Osteoblast (primary cell): ENCODE measurements at regions not wholly inside any gene's neighbourhood (a gene's known extent, or its start where the extent isn't known, plus 50 kb on each side); places are given as distances from the start of the nearest gene placed in this dataset.

ENCODE experiments used
- DNase-seq: peaks from one replicate; pipeline ENCODE4 v3.0.0; 2011; ENCODE audit warnings: low spot score, mixed read lengths; ENCODE audit not compliant: insufficient read length; ENCODE audit errors: missing footprints
- H2AFZ ChIP-seq: 2 replicates; pipeline ENCODE4 v1.6.0; 2011; ENCODE audit warnings: mild to moderate bottlenecking, low read length
- H3K27ac ChIP-seq: 2 replicates; pipeline ENCODE4 v1.5.1; 2011; ENCODE audit warnings: mild to moderate bottlenecking, low read depth, low read length, moderate library complexity
- H3K27me3 ChIP-seq: 2 replicates; pipeline ENCODE4 v1.6.0; 2012; ENCODE audit warnings: mild to moderate bottlenecking, control low read depth, inconsistent platforms, low read length, moderate library complexity; ENCODE audit not compliant: insufficient read depth
- H3K36me3 ChIP-seq: 2 replicates; pipeline ENCODE4 v1.5.1; 2011; ENCODE audit warnings: mild to moderate bottlenecking, low read length, control low read depth, moderate library complexity; ENCODE audit not compliant: insufficient read depth
- H3K4me1 ChIP-seq: 2 replicates; pipeline ENCODE4 v1.5.1; 2011; ENCODE audit warnings: mild to moderate bottlenecking, low read length, control low read depth, moderate library complexity; ENCODE audit not compliant: insufficient read depth
- H3K4me2 ChIP-seq: 2 replicates; pipeline ENCODE4 v1.6.0; 2011; ENCODE audit warnings: mild to moderate bottlenecking, low read length; ENCODE audit not compliant: insufficient read depth
- H3K4me3 ChIP-seq: fragments of 200-600 bp; sonication (generic); 3 replicates; pipeline ENCODE4 v1.5.1; 2012; ENCODE audit warnings: mild to moderate bottlenecking, low read length, inconsistent platforms; ENCODE audit not compliant: insufficient read depth
- H3K79me2 ChIP-seq: 2 replicates; pipeline ENCODE4 v1.6.0; 2012; ENCODE audit warnings: mild to moderate bottlenecking, low read length, control low read depth, inconsistent platforms; ENCODE audit not compliant: insufficient read depth
- H3K9me3 ChIP-seq: 2 replicates; pipeline ENCODE4 v1.5.1; 2011; ENCODE audit warnings: low read depth, low read length, control low read depth
- H4K20me1 ChIP-seq: 2 replicates; pipeline ENCODE4 v1.6.0; 2012; ENCODE audit warnings: mild to moderate bottlenecking, low read length, control low read depth; ENCODE audit not compliant: insufficient read depth
- TF ChIP-seq, protein P1 (sequence below): IDR thresholded peaks from 2 replicates; pipeline ENCODE4 v1.5.1; 2011; ENCODE audit warnings: mild to moderate bottlenecking, low read depth, low read length, moderate library complexity; ENCODE audit errors: extremely low read depth

GRCh38 chr19:33883859-33884519, 87.3 kb downstream of the KCTD15 start:
- H3K4me3 ChIP-seq, result peak overlapping the region; percentile 23
- H3K27ac ChIP-seq, result no peak overlapping the region
- H3K27me3 ChIP-seq, result no peaks in the 10 kb centered on the region
- TF ChIP-seq, protein P1, sequence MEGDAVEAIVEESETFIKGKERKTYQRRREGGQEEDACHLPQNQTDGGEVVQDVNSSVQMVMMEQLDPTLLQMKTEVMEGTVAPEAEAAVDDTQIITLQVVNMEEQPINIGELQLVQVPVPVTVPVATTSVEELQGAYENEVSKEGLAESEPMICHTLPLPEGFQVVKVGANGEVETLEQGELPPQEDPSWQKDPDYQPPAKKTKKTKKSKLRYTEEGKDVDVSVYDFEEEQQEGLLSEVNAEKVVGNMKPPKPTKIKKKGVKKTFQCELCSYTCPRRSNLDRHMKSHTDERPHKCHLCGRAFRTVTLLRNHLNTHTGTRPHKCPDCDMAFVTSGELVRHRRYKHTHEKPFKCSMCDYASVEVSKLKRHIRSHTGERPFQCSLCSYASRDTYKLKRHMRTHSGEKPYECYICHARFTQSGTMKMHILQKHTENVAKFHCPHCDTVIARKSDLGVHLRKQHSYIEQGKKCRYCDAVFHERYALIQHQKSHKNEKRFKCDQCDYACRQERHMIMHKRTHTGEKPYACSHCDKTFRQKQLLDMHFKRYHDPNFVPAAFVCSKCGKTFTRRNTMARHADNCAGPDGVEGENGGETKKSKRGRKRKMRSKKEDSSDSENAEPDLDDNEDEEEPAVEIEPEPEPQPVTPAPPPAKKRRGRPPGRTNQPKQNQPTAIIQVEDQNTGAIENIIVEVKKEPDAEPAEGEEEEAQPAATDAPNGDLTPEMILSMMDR, result no peak
- H2AFZ ChIP-seq, result peak overlapping the region; percentile 74
- H4K20me1 ChIP-seq, result no peaks in the 10 kb centered on the region
- DNase-seq, result no peak
- H3K79me2 ChIP-seq, result no peaks in the 10 kb centered on the region
- no peaks in the 10 kb centered on the region for H3K4me1 ChIP-seq
- no peaks in the 10 kb centered on the region for H3K9me3 ChIP-seq
- H3K4me2 ChIP-seq, result peak overlapping the region; percentile 30
- H3K36me3 ChIP-seq, result no peaks in the 10 kb centered on the region

DNA sequence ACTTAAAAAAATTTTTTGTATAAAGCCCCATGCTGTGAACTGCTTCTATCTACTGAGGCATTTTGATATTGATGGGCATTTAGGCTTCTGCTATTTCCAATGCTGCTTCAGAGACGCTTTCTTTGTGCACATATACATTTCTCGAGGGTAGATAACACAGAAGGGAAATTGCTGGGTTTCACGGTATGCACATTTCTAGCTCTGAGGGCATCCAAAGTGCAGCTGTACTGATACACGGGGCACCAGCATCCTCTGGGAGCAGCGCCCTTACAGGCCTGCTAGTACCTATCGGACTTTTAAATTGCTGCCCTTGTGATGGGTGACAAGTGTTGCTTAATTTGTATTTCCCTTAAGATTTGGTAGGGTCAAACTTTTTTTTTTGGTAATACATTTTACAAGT, 88.6 kb downstream of the KCTD15 start:
- Histone ChIP-seq H3K27me3 (no peaks in the 10 kb centered on the region), H3K4me1 (no peaks in the 10 kb centered on the region), H3K36me3 (no peaks in the 10 kb centered on the region), H3K4me3 (no peak overlapping the region), H3K79me2 (no peaks in the 10 kb centered on the region), H3K27ac (no peak overlapping the region), H3K4me2 (no peak overlapping the region), H4K20me1 (no peaks in the 10 kb centered on the region), H3K9me3 (no peaks in the 10 kb centered on the region), H2AFZ (no peak overlapping the region)
- DNase-seq, result no peak
- TF ChIP-seq, protein P1, result no peak

DNA sequence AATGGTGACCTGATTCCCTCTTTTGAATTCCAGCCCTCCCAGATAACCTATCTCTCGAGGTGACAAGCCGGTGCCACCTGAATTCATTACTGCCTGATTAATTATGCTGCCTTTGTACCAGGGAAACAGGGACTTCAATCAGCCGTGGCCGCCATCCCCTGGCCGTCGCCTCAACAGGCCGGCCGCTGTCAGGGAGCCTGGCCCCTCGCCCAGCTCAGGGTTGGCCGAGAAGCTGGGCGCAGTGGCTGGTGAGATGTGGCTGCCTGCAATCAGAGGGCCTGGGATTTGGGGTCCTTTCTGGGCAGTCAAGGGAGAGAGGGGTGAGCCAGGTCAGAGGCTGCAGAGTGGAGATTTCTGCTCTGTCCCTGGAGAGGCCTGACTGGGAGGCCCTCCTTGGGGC, 91.2 kb downstream of the KCTD15 start:
- Histone ChIP-seq H3K79me2 (no peaks in the 10 kb centered on the region), H2AFZ (no peak overlapping the region), H3K9me3 (no peaks in the 10 kb centered on the region), H3K4me1 (no peaks in the 10 kb centered on the region), H3K27ac (no peak overlapping the region), H3K36me3 (no peaks in the 10 kb centered on the region), H3K4me2 (no peak overlapping the region), H4K20me1 (no peaks in the 10 kb centered on the region), H3K4me3 (no peak overlapping the region), H3K27me3 (no peaks in the 10 kb centered on the region)
- DNase-seq, result no peak
- TF ChIP-seq, protein P1, result no peak

DNA sequence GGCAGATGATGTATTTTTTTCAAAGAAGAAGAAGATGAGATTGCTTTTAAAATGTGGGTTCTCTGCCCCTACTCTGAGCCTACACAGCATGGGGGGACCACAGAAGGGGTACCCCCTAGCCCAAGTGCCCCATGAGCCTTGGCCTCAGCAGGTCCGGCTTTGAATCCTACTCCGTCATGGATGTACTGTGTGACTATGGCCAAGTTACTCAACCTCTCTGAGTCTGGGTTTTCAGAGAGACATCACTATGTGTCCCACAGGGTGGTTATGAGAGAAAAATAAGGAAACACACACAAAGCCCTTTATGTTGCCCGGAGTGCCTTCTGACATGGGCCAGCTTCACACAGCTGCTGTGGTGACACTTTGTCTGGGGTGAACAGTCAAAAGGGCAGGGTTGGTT, 92.0 kb downstream of the KCTD15 start:
- Histone ChIP-seq H3K27me3 (no peaks in the 10 kb centered on the region), H3K4me2 (no peak overlapping the region), H3K4me3 (no peak overlapping the region), H2AFZ (no peak overlapping the region), H4K20me1 (no peaks in the 10 kb centered on the region), H3K9me3 (no peaks in the 10 kb centered on the region), H3K27ac (no peak overlapping the region), H3K36me3 (no peaks in the 10 kb centered on the region), H3K79me2 (no peaks in the 10 kb centered on the region), H3K4me1 (no peaks in the 10 kb centered on the region)
- TF ChIP-seq, protein P1, result no peak
- DNase-seq, result no peak
